ENCODE measurements at regions not wholly inside any gene's neighbourhood (a gene's known extent, or its start where the extent isn't known, plus 50 kb on each side); places are given as distances from the start of the nearest gene placed in this dataset.
A peak's percentile ranks its signal among the peaks of the same experiment; 100 is the strongest.

- no peak for DNase-seq (ENCODE audit: low read depth in 2 of 2, low spot score in 1 of 2)
These were observed 578.4 kb upstream of the WWC1 start for GRCh38 chr5:167712986-167713585.

- DNase-seq (ENCODE audit: low read depth in 2 of 2, low spot score in 1 of 2) = no peak
These were observed 577.5 kb upstream of the WWC1 start for GRCh38 chr5:167713896-167714295.

- DNase-seq (ENCODE audit: low read depth in 2 of 2, low spot score in 1 of 2) = no peak
These were observed 575.2 kb upstream of the WWC1 start for GRCh38 chr5:167716126-167716775.

- DNase-seq (ENCODE audit: low read depth in 2 of 2, low spot score in 1 of 2) = no peak
These were observed 571.2 kb upstream of the WWC1 start for GRCh38 chr5:167720259-167720658.

GRCh38 chr5:167720676-167721260, 570.7 kb upstream of the WWC1 start:
- no peak for DNase-seq (ENCODE audit: low read depth in 2 of 2, low spot score in 1 of 2)

- no peak for DNase-seq (ENCODE audit: low read depth in 2 of 2, low spot score in 1 of 2)
These were observed 569.5 kb upstream of the WWC1 start for GRCh38 chr5:167721926-167722440.

- peak; percentile 5 to 9 for DNase-seq (ENCODE audit: low read depth in 2 of 2, low spot score in 1 of 2)
These were observed 568.1 kb upstream of the WWC1 start for GRCh38 chr5:167723254-167723871.

GRCh38 chr5:167725264-167725663, 566.2 kb upstream of the WWC1 start:
- DNase-seq (ENCODE audit: low read depth in 2 of 2, low spot score in 1 of 2) = no peak

- no peak for DNase-seq (ENCODE audit: low read depth in 2 of 2, low spot score in 1 of 2)
These were observed 565.7 kb upstream of the WWC1 start for GRCh38 chr5:167725741-167726140.

GRCh38 chr5:167726642-167727041, 564.8 kb upstream of the WWC1 start:
- no peak for DNase-seq (ENCODE audit: low read depth in 2 of 2, low spot score in 1 of 2)

GRCh38 chr5:167730121-167730520, 561.3 kb upstream of the WWC1 start:
- DNase-seq (ENCODE audit: low read depth in 2 of 2, low spot score in 1 of 2) = no peak

- DNase-seq (ENCODE audit: low read depth in 2 of 2, low spot score in 1 of 2) = no peak
These were observed 560.8 kb upstream of the WWC1 start for GRCh38 chr5:167730656-167731055.

- DNase-seq (ENCODE audit: low read depth in 2 of 2, low spot score in 1 of 2) = no peak
These were observed 559.5 kb upstream of the WWC1 start for GRCh38 chr5:167731951-167732350.

- no peak for DNase-seq (ENCODE audit: low read depth in 2 of 2, low spot score in 1 of 2)
These were observed 558.9 kb upstream of the WWC1 start for GRCh38 chr5:167732499-167732898.

GRCh38 chr5:167736992-167737391, 554.5 kb upstream of the WWC1 start:
- DNase-seq (ENCODE audit: low read depth in 2 of 2, low spot score in 1 of 2) = no peak

- no peak for DNase-seq (ENCODE audit: low read depth in 2 of 2, low spot score in 1 of 2)
These were observed 547.6 kb upstream of the WWC1 start for GRCh38 chr5:167743695-167744464.

GRCh38 chr5:167745868-167746267, 545.6 kb upstream of the WWC1 start:
- DNase-seq (ENCODE audit: low read depth in 2 of 2, low spot score in 1 of 2) = no peak

- DNase-seq (ENCODE audit: low read depth in 2 of 2, low spot score in 1 of 2) = no peak
These were observed 540.9 kb upstream of the WWC1 start for GRCh38 chr5:167750586-167750985.

- DNase-seq (ENCODE audit: low read depth in 2 of 2, low spot score in 1 of 2) = no peak
These were observed 538.5 kb upstream of the WWC1 start for GRCh38 chr5:167752936-167753335.

GRCh38 chr5:167753725-167754490, 537.5 kb upstream of the WWC1 start:
- no peak for DNase-seq (ENCODE audit: low read depth in 2 of 2, low spot score in 1 of 2)

All from stimulated activated CD8-positive, alpha-beta memory T cell treated with anti-CD3 and anti-CD28 coated beads, Interleukin-4, amount 100 ng/mL, for 1 hour (primary cell).